ENCODE measurements at regions not wholly inside any gene's neighbourhood (a gene's known extent, or its start where the extent isn't known, plus 50 kb on each side); places are given as distances from the start of the nearest gene placed in this dataset.

- DNase-seq = no peak
Measured at GRCh38 chr15:62553911-62554563, 389.0 kb upstream of the C2CD4B start.

DNA sequence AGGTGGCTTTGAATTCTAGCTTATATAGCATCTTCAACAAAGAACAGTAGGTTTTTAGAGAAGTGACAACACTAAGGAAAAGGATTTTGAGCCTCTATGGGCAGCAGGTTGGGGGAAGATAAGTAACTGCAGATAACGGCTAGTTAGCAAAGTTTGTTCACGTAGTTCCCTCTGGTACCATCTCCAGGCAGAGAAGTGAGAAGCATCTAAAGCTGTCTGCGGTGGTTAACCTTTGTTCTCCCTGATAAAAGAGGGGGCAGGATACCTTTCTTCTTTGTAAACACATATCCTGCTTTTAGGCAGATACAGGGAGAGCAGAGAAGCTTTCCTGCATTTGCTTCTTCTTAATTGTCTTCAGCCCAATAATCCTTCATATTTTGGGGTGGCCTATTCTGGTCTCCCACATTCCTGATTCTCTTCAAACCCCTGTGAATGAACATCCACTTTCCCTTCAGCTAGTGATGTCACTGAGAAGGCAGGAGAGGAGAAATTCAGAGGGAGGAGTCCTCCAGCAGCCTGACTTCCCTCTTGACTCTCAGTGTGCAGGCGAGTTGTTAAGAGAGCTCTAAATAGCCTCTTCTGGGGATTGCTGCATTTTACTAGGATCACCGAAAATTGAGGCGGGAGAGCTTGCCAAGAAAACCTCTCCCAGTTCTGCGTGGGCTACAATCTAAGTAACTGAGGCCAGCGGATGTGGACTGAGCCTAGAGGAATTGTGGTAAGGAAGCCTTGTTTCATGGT, 393.7 kb upstream of the C2CD4B start:
- DNase-seq = no peak

DNA sequence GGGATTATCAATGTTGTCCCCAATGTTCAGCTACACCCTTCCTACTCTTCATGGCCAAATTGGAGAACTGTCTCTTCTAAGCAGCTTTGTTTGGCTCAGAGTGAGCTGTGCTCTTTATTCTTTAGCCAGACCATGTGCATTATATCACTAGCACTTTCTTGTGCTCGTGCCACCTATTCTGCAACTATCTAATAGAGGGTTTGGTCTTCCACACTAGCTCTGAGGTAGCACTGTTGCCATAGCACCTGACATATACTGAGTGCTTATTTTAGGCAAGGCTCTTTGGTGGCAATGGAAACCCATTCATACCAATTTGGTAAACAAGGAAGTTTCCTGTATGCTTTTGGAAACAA, 394.3 kb upstream of the C2CD4B start:
- no peak for DNase-seq

GRCh38 chr15:62561059-62561519, 396.0 kb upstream of the C2CD4B start:
- DNase-seq = no peak

GRCh38 chr15:62561571-62561970, 396.5 kb upstream of the C2CD4B start:
- DNase-seq = no peak

- peak; percentile 29 to 65 for DNase-seq
Measured at GRCh38 chr15:62564886-62565633, 400.0 kb upstream of the C2CD4B start.

DNA sequence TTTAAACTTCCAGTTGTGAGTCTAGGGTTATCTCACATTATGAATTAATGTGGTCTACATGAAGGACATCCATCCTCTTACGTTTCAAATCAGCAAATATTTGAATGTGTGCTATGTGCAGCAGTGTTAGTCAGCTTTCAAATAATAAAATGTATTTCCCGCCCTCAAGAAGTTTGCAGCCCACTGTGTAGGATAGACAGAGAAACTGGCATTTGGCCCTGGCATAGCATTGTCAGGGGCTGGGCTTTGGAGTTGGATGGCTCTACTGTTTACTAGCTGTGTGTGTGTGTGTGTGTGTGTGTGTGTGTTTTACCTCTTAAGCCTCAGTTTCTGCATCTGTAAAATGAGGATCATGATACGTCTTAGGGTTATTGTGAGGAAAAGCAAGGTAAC, 400.5 kb upstream of the C2CD4B start:
- peak; percentile 84 to 88 for DNase-seq

GRCh38 chr15:62566248-62566647, 401.2 kb upstream of the C2CD4B start:
- no peak for DNase-seq

DNA sequence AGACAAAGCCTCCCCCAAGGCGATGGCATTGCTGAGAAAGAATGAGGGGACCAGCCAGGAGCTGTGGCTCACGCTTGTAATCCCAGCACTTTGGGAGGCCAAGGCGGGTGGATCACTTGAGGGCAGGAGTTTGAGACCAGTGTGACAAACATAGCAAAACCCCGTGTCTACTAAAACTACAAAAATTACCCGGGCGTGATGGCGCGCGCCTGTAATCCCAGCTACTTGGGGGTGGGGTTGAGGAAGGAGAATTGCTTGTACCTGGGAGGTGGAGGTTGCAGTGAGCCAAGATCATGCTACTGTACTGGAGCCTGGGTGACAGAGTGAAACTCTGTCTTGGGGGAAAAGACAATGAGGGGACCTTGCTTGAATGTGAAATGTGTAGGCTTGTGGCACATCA, 402.4 kb upstream of the C2CD4B start:
- DNase-seq = no peak

DNA sequence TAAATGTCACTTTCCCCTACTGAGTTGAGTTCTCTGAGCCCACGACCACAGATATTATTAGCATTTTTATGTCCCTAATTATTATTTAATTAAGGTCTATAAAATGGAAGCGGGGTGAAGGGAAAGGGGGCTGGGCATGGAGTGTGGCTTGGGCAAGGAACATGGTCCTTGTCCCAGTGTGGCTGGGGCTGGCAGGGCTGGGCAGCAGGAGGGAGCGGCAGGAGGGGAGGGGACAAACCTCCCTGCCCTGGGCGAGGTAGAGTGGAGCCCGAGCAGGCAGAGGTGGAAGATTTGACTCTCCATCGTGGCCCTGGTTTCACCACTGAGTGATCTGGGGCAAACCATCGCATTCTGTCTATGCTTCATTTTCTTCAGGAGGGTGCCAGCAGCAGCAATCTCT, 402.9 kb upstream of the C2CD4B start:
- no peak for DNase-seq

DNA sequence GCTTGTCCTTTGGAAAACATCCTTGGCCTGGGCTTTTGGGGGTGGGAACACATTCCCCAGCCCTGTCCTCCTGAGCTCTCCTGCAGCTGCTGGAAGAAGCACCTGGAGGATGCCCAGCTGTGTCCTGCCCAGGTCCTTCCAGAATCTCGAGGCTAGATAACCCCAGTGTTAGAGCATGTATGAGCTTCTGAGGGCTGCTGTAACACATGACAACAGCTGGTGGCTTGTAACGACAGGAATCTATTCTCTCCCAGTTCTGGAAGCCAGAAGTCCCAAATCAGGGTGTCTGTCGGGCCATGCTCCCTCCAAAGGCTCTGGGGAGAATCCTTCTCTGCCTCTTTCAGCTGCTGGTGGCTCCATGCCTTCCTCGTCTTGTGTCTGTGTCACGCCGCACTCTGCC, 403.6 kb upstream of the C2CD4B start:
- DNase-seq = no peak

DNA sequence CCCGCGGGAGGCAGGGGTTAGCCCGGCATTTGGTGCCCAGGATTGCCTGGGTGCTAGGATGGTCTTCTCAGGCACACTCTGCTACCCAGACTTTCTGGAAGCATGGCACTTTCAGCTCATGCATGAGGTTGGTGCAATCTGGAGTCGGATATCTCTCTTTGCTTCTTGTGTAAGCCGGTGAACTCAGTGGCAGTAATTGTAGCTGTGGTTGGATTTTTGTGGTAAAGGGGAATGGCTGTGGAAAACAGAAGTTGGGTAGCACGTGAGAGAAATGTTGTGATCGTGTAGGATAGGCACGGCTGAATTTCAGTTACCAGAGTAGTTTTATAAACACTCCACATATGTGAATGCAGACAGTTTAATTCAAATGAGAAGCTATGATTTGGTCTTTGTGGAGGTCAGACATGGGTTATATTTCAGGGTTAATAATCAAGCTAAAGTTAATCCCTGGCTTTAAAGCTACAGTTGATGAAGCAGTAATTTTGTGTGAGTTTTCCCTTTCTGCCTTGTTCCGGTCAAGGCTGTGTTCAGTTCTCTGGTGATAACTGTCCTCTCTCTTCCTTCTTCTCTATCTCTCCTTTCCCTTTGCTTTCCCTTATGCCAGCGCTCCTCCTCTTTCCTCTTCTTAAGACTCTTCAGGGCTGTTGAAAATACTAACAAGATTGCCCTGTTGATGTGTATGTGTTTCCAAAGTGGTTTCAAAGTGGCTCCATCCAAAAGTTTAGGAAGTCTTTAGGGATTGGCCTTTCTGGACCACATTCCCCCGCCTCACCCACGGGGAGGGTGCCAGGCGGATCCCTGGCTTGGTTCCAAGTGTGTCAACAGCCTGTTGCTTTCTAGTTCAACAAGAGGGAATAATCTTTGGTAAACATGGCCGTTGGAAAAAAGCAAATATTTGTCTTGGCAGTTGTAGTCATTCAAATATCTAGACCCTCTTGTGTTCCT, 404.6 kb upstream of the C2CD4B start:
- peak; percentile 95 to 96 for DNase-seq

- DNase-seq = peak in 1 of 2 experiments; percentile 43
Measured at GRCh38 chr15:62570405-62570783, 405.3 kb upstream of the C2CD4B start.

- no peak for DNase-seq
Measured at GRCh38 chr15:62571072-62571471, 406.0 kb upstream of the C2CD4B start.

- peak in 1 of 2 experiments; percentile 44 for DNase-seq
Measured at GRCh38 chr15:62572797-62573196, 407.7 kb upstream of the C2CD4B start.

DNA sequence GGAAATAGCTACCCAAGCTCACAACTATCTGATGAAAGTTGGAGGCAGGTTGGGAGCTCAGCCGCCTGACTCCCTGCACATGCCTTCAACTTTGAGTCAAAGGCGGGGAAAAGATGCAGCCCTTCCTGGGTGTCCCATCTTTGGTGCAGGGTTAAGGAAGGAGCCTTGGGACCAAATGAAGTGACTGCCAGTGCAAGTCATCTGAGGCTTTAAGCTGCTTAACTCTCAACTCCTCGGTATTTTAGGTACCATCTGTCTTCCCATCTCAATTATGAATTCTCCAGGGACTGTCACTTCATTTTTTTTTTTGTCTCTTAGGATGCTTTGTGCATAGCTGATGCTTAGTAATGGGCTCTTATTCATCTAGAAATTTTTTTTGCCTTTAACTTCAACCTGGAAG, 408.8 kb upstream of the C2CD4B start:
- peak in 1 of 2 experiments; percentile 25 for DNase-seq

DNA sequence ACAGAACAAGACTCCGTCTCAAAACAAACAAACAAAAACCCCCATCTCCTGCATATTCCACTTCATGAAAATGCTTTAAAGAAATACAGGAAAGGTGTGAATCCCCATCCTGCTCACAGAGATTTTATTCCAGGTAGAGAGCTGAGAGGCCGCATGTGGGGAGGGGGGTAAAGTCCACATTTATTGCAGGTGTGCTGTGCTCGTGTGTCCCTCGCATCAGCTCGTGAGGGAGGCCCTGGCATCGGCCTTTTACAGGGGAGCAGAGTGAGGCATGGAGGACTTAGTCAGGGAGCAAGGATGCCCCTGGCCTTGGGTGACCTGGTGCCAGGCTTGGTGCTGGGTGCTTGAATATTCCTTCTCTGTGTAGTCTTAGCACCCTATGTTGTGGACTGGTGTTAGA, 413.5 kb upstream of the C2CD4B start:
- DNase-seq = peak in 1 of 2 experiments; percentile 31

- DNase-seq = peak in 1 of 2 experiments; percentile 41
Measured at GRCh38 chr15:62578960-62579359, 413.9 kb upstream of the C2CD4B start.

DNA sequence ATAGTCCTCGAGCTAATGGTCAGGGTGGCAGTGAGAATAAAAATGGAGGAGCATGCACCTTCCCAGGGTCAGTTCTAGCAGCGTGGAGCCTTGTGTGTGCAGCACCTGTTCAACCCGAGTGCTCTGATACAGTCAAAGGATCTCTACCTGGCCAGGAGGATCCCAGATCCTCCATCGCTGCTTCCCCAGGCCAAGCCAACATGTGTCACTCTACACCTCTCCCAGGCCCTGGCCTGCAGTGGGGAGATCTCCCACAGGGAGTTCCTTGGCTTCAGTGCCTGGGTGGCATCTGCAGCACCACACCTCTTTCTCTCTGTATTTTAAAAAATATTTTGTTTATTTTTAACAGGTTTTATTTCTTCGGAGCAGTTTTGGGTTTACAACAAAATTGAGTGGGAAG, 414.8 kb upstream of the C2CD4B start:
- DNase-seq = no peak

DNA sequence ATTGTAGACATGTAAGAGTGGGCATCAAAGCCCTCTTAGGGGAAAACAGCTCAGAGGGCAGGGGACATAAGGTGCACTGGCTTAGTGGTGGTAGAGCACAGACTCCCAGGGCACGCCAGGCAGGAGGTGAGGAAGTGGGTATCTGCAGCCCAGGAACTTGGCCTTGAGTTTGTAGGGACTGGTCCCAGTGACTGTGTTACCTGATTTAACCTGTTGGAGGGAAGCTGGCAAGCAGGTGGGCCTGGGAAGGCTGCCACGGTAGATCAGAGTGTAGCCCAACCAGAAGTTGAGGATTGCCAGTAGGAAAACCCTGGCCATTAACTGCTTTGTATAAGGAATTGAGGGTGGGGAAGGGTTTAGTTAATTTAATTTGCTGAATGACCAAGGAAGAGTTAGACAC, 417.5 kb upstream of the C2CD4B start:
- no peak for DNase-seq

DNA sequence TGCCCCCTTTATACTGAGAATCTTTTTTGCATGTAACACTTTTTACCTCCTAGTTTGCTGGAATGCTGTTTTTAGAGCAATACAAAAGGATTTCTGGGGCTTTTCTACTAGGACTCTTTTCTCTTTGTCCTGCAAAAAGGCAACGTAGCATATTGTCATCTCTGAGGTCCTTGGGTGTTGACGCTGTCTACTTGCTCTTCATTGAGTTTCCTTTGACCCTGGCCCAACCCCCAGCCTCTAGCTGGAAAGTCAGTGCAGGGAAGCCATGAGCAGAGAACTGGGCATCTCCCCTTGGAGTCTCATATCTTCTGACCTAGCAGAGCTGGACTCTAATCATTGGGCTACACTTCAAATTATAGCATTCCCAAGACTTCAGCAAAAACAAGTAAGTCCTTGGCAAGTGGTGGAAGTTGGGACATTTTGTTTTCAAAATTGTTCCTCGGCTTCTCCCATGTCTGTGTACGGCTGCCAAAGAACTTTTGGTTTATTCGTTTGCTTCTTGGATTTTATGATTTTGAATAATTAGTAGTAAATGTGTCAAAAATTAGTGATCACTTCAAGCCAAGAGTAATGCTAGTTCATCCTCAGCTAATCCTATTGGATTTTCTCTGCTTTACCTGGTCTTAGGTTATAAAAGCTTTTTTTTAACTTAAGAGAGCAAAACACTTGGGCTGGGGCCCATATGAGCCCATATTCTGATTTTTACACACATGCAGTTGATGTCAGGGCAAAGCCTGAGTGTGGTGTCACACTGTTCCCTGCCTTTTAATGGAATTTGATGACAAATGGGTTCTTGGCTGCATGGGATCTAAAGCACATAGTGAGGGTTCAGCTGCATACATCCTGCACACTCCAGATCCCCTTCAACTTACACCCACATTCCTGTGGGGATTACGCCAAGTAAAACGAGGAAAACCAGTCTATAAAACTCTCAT, 419.5 kb upstream of the C2CD4B start:
- DNase-seq = no peak

Data from NCI-H526 (cell line).